HUDEP-2 (cell line): ENCODE measurements at regions not wholly inside any gene's neighbourhood (a gene's known extent, or its start where the extent isn't known, plus 50 kb on each side); places are given as distances from the start of the nearest gene placed in this dataset.

Experiments used
- DNase-seq, 76 experiments: peaks; one replicate each; lab custom pipeline; 2025; ENCODE audit not compliant: unreplicated experiment in 76 of 76; lab: John Stamatoyannopoulos, UW

- DNase-seq: no peak
Observed at GRCh38 chr10:6746782-6747181, 166.7 kb upstream of the PRKCQ start.

GRCh38 chr10:6743291-6743849 lies 163.3 kb upstream of the PRKCQ start:
- no peak for DNase-seq

GRCh38 chr10:6741541-6741941 lies 161.5 kb upstream of the PRKCQ start:
- DNase-seq: no peak

GRCh38 chr10:6739530-6740174 lies 159.6 kb upstream of the PRKCQ start:
- DNase-seq: no peak

GRCh38 chr10:6738112-6738768 lies 158.2 kb upstream of the PRKCQ start:
- DNase-seq: no peak

- DNase-seq: no peak
Observed at GRCh38 chr10:6737758-6738111, 157.7 kb upstream of the PRKCQ start.

GRCh38 chr10:6737080-6737641 lies 157.1 kb upstream of the PRKCQ start:
- DNase-seq: no peak

GRCh38 chr10:6734286-6734685 lies 154.2 kb upstream of the PRKCQ start:
- DNase-seq: no peak

- no peak for DNase-seq
Observed at GRCh38 chr10:6729861-6730344, 149.8 kb upstream of the PRKCQ start.

- DNase-seq: no peak
Observed at GRCh38 chr10:6729071-6729774, 149.1 kb upstream of the PRKCQ start.

- no peak for DNase-seq
Observed at GRCh38 chr10:6726924-6727323, 146.8 kb upstream of the PRKCQ start.

GRCh38 chr10:6722616-6723004 lies 142.5 kb upstream of the PRKCQ start:
- DNase-seq: no peak

GRCh38 chr10:6721964-6722615 lies 142.0 kb upstream of the PRKCQ start:
- no peak for DNase-seq

GRCh38 chr10:6721480-6721879 lies 141.4 kb upstream of the PRKCQ start:
- no peak for DNase-seq

- no peak for DNase-seq
Observed at GRCh38 chr10:6719561-6719960, 139.5 kb upstream of the PRKCQ start.

- DNase-seq: no peak
Observed at GRCh38 chr10:6718550-6718949, 138.5 kb upstream of the PRKCQ start.

GRCh38 chr10:6716516-6716915 lies 136.4 kb upstream of the PRKCQ start:
- DNase-seq: no peak

GRCh38 chr10:6713716-6714115 lies 133.6 kb upstream of the PRKCQ start:
- DNase-seq: no peak

GRCh38 chr10:6713120-6713519 lies 133.0 kb upstream of the PRKCQ start:
- no peak for DNase-seq

GRCh38 chr10:6711881-6712280 lies 131.8 kb upstream of the PRKCQ start:
- no peak for DNase-seq

GRCh38 chr10:6711408-6711841 lies 131.3 kb upstream of the PRKCQ start:
- DNase-seq: no peak
